ENCODE measurements at regions not wholly inside any gene's neighbourhood (a gene's known extent, or its start where the extent isn't known, plus 50 kb on each side); places are given as distances from the start of the nearest gene placed in this dataset.

DNA sequence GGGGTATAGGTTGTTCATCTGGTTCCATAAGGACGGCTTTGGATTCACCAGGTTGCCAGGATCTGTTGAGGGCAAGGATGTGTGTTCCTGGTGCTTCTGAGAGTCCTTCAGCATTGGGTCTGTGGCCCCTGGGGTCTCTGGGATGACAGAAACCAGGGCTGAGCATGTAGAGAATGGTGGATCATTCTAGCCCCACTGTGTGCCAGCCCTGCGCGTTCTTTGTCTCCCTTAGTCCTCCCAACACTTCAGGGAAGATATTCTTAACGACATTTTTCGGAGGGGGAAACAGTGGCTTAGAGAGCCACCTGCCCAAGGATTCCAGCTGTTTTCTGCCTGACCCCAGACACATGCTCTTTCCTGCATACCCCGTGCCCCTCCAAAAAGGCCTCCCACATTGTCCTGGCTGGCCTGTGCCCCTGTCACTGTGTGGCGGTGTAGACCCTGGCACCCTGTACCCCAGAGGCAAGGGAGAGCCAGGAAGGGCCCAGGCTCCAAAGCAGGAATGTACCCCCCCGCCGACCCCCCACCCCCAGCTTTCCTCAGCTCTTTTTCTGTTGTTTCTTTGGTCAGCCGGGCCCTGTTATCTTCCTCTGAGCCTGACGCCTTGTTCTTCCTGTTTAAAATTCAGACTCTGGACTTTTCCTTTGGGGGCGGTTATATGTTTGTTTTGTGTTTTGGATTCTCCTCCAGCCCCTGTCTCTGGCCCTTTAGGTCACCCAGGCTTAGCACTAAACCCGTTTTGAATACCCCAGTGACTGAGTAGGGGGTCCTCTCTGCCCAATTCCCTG, 57.8 kb upstream of the SMAD6 start:
- no peak for TF ChIP-seq NFRKB (IDR thresholded peaks at IDR 0.05)
- no peak for TF ChIP-seq TARDBP (IDR thresholded peaks at IDR 0.05)
- no peak for TF ChIP-seq SP1 (IDR thresholded peaks at IDR 0.05)
- TF ChIP-seq ZNF384 (IDR thresholded peaks at IDR 0.05) = no peak
- no peak for TF ChIP-seq SUZ12 (IDR thresholded peaks at IDR 0.05)
- TF ChIP-seq ELF4 (IDR thresholded peaks at IDR 0.05) = no peak
- TF ChIP-seq FOXK2 (IDR thresholded peaks at IDR 0.05) = no peak
- no peak for TF ChIP-seq PKNOX1 (IDR thresholded peaks at IDR 0.05)
- TF ChIP-seq FOXA1 (IDR thresholded peaks at IDR 0.05) = no peak
- TF ChIP-seq FOXM1 (IDR thresholded peaks at IDR 0.05; ENCODE audit: borderline replicate concordance) = no peak
- TF ChIP-seq ARNT (IDR thresholded peaks at IDR 0.05) = no peak
- TF ChIP-seq BHLHE40 (IDR thresholded peaks at IDR 0.05; ENCODE audit: borderline replicate concordance) = no peak

All from HEK293T (cell line).